Right atrium auricular region (tissue), 2 donors: ENCODE measurements at regions not wholly inside any gene's neighbourhood (a gene's known extent, or its start where the extent isn't known, plus 50 kb on each side); places are given as distances from the start of the nearest gene placed in this dataset.

ENCODE experiments used
- DNase-seq: peaks from one replicate; pipeline ENCODE4 v3.0.0-alpha.2; 2019; ENCODE audit warnings: low spot score
- H3K27ac ChIP-seq, 2 donors: fragments of 200-600 bp; sonication (generic); 1 replicate in 1 of 2; 2 replicates in 1 of 2; pipeline ENCODE4 v1.5.1; 2016 to 2019
- H3K27me3 ChIP-seq, 2 donors: fragments of 200-600 bp; sonication (generic); one replicate each; pipeline versions ENCODE4 v1.5.1 to v1.6.0; 2017 to 2019
- H3K36me3 ChIP-seq: fragments of 200-600 bp; sonication (generic); one replicate; pipeline ENCODE4 v1.5.1; 2016
- H3K4me1 ChIP-seq, 2 donors: fragments of 200-600 bp; sonication (generic); one replicate each; pipeline versions ENCODE4 v1.5.1 to v1.6.0; 2017 to 2019
- H3K4me3 ChIP-seq, 2 donors: fragments of 200-600 bp; sonication (generic); 1 replicate in 1 of 2; 2 replicates in 1 of 2; pipeline ENCODE4 v1.5.1; 2017 to 2019; ENCODE audit warnings: mild to moderate bottlenecking in 1 of 2, moderate library complexity in 1 of 2
- H3K9me3 ChIP-seq, 2 donors: fragments of 200-600 bp; sonication (generic); one replicate each; pipeline ENCODE4 v1.5.1; 2019
- TF ChIP-seq, protein P1 (sequence below), 2 donors: fragments of 200-600 bp; sonication (generic); IDR thresholded peaks; one replicate each; pipeline ENCODE4 v1.5.1; 2019; ENCODE audit warnings: antibody characterized with exemption in 2 of 2

DNA sequence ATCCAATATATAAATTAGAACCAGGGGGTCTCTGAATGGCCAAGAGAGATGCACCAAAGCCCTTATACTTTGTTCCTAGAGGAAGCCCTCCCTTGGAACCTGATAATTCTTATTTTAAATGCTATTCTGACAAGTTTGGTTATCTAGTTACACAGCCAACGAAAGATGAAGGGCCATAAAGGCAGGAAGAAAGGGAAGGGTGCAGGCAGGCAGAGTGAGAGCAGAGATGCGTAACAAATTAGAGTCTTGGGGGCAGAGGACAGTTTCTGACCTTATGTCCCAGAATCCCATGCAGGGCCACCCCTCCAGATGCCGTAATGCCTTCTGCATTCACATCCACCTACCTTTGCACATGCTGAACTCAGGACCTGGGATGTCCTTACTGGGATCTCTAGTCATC lies 344.6 kb upstream of the ARID1B start:
- TF ChIP-seq, protein P1, sequence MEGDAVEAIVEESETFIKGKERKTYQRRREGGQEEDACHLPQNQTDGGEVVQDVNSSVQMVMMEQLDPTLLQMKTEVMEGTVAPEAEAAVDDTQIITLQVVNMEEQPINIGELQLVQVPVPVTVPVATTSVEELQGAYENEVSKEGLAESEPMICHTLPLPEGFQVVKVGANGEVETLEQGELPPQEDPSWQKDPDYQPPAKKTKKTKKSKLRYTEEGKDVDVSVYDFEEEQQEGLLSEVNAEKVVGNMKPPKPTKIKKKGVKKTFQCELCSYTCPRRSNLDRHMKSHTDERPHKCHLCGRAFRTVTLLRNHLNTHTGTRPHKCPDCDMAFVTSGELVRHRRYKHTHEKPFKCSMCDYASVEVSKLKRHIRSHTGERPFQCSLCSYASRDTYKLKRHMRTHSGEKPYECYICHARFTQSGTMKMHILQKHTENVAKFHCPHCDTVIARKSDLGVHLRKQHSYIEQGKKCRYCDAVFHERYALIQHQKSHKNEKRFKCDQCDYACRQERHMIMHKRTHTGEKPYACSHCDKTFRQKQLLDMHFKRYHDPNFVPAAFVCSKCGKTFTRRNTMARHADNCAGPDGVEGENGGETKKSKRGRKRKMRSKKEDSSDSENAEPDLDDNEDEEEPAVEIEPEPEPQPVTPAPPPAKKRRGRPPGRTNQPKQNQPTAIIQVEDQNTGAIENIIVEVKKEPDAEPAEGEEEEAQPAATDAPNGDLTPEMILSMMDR (IDR thresholded peaks at IDR 0.05): no peak
- no peak overlapping the region for H3K27ac ChIP-seq

DNA sequence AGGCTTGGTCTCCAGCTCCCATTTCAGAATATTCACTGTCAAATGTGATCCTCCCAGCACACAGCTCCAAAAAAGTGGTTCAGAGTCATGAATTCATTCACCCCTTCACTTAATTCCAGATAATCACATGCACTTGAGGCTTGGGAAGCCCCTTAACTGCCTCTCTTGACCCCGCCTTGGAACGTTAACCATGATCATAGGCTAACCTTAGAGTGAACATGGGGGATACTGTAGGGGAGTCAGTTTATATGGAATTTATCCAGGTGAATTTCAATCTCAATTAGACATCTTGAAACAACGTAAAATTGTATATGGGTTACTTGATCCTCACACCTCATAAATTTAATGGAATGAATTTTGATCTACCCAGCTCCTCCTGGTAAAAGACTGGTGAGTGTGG lies 346.8 kb upstream of the ARID1B start:
- H3K27ac ChIP-seq: no peak overlapping the region
- DNase-seq: no peak
- TF ChIP-seq, protein P1 (IDR thresholded peaks at IDR 0.05): no peak
- no peaks in the 10 kb centered on the region for H3K4me1 ChIP-seq
- H3K4me3 ChIP-seq: no peak overlapping the region
- H3K27me3 ChIP-seq: no peaks in the 10 kb centered on the region
- H3K9me3 ChIP-seq: no peaks in the 10 kb centered on the region
- H3K36me3 ChIP-seq: no peaks in the 10 kb centered on the region

More for the DNA sequence above, 344.6 kb upstream of the ARID1B start:
- Histone ChIP-seq H3K9me3 (no peaks in the 10 kb centered on the region), H3K4me3 (no peak overlapping the region), H3K27me3 (no peaks in the 10 kb centered on the region), H3K36me3 (no peaks in the 10 kb centered on the region), H3K4me1 (no peaks in the 10 kb centered on the region)
- no peak for DNase-seq

DNA sequence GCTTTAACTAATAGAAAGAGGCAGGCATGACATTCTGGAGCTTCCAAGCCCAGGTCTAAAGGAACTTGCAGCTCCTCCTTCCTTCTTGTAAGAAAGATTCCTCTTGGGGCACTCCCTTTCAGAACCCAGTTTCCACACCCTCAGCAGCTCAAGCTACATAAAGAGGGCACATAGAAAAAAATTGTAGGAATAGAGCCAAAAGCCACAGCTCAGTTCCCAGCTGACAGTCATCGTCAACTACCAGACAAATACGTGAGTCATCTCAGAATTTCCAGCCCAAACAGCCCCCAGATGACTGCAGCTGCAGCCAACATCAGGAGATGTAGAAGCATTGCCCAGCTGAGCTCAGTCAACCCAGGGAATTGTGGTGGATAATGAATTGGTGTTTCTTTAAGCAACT lies 349.8 kb upstream of the ARID1B start:
- Histone ChIP-seq H3K27ac (peak overlapping the region; percentile 47 to 68), H3K4me1 (no peaks in the 10 kb centered on the region), H3K27me3 (no peaks in the 10 kb centered on the region), H3K4me3 (no peak overlapping the region), H3K36me3 (no peaks in the 10 kb centered on the region), H3K9me3 (peaks cover 5 to 9% of the 10 kb centered on the region in 2 donors)
- DNase-seq: peak; percentile 75
- TF ChIP-seq, protein P1 (IDR thresholded peaks at IDR 0.05): no peak

DNA sequence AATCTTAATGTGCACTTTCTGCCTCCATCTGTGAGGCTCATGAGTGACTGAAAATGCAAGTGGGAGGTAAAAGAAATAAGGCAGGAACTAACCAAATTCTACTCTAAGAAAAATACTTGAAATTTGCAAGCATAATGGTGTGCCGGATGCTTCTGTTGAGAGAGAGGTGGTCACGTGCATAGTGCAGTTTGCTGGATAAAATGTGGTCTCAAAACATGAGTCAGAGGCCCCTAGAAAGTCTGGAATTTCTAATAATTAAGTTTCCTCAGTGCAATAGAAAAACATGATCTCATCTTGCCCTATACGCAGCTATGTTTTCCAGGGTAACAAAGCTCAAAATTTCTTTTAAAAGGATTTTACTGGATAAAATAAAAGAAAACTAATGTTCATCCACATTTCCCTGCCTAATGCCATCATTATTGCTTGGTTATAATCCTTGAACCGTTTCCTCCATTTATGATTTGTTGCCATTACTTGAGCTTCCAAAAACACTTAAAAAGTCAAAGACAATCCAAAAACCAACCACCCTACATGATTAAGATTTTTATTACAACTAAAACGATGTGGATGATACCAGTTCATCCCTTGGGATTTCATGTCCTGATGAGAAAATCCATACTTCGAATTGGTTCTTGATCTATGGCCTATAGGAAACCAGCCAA lies 351.7 kb upstream of the ARID1B start:
- Histone ChIP-seq H3K27me3 (no peaks in the 10 kb centered on the region), H3K36me3 (no peaks in the 10 kb centered on the region), H3K4me1 (no peaks in the 10 kb centered on the region), H3K4me3 (no peak overlapping the region), H3K9me3 (peaks cover 5 to 21% of the 10 kb centered on the region in 2 donors), H3K27ac (peak overlapping the region; percentile 31 to 57)
- DNase-seq: no peak
- TF ChIP-seq, protein P1 (IDR thresholded peaks at IDR 0.05): no peak

DNA sequence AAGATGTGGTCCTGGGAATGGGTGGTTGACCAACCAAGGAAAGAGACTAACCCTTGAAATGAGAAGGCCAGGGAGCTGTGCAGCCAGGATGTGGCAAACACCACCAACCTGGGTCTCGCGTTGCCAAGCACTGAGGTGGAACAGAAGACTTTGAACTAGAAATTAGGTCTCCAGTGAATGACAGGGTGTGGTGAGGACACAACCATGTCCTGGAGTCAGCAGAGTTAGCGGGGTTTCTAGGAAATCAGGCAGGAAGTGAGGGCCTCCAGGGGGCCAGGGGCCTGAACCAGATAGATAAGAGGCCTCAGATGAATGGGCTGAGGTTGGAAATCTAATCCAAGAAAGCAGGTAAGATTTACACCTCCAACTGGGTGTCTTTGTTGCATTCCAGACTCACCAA lies 353.3 kb upstream of the ARID1B start:
- Histone ChIP-seq H3K4me3 (no peak overlapping the region), H3K36me3 (no peaks in the 10 kb centered on the region), H3K4me1 (no peaks in the 10 kb centered on the region), H3K27ac (no peak overlapping the region), H3K9me3 (peaks cover 5 to 21% of the 10 kb centered on the region in 2 donors), H3K27me3 (no peaks in the 10 kb centered on the region)
- DNase-seq: no peak
- TF ChIP-seq, protein P1 (IDR thresholded peaks at IDR 0.05): no peak

DNA sequence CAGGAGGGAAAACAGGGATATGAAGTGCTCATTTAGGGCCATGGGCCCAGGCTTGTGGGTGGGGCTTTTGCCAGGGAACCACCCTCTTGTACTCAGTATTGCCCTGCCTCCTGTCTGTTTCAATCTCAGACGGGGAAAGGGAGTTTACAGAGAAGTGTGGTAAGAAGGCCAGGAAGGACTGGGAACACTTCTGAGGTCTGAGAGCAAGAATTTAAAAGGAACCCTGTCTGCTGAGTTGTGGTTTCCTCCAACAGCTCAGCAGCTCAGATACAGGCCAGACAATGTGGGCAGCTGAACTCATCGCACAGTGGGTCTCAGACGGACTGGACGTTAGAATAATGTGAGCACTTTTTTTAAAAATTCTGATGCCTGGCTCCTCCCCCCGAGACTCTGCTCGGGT lies 354.1 kb upstream of the ARID1B start:
- DNase-seq: no peak
- H3K4me1 ChIP-seq: no peaks in the 10 kb centered on the region
- TF ChIP-seq, protein P1 (IDR thresholded peaks at IDR 0.05): no peak
- no peaks in the 10 kb centered on the region for H3K36me3 ChIP-seq
- H3K27me3 ChIP-seq: no peaks in the 10 kb centered on the region
- no peak overlapping the region for H3K27ac ChIP-seq
- peaks cover 5 to 21% of the 10 kb centered on the region in 2 donors for H3K9me3 ChIP-seq
- no peak overlapping the region for H3K4me3 ChIP-seq
